GM12874 (cell line): ENCODE measurements at regions not wholly inside any gene's neighbourhood (a gene's known extent, or its start where the extent isn't known, plus 50 kb on each side); places are given as distances from the start of the nearest gene placed in this dataset.

ENCODE experiments used
- CTCF ChIP-seq: IDR thresholded peaks from 2 replicates; pipeline ENCODE4 v1.5.1; 2011; ENCODE audit warnings: low read depth, mild to moderate bottlenecking, control low read depth, low read length, moderate library complexity; ENCODE audit not compliant: insufficient read depth

GRCh38 chr2:56811401-56811800, 627.6 kb downstream of the CCDC85A start:
- TF ChIP-seq CTCF: no peak

GRCh38 chr2:56812432-56812831, 628.6 kb downstream of the CCDC85A start:
- TF ChIP-seq CTCF: no peak

- TF ChIP-seq CTCF: no peak
These were observed 629.7 kb downstream of the CCDC85A start for GRCh38 chr2:56813490-56813889.

- no peak for TF ChIP-seq CTCF
These were observed 632.9 kb downstream of the CCDC85A start for GRCh38 chr2:56816666-56817065.

- no peak for TF ChIP-seq CTCF
These were observed 648.0 kb downstream of the CCDC85A start for GRCh38 chr2:56831780-56832179.

- no peak for TF ChIP-seq CTCF
These were observed 650.9 kb downstream of the CCDC85A start for GRCh38 chr2:56834686-56835085.

- TF ChIP-seq CTCF: no peak
These were observed 677.2 kb downstream of the CCDC85A start for GRCh38 chr2:56860991-56861390.

- TF ChIP-seq CTCF: no peak
These were observed 687.9 kb downstream of the CCDC85A start for GRCh38 chr2:56871644-56872043.
